GM19025 (cell line): ENCODE measurements at regions not wholly inside any gene's neighbourhood (a gene's known extent, or its start where the extent isn't known, plus 50 kb on each side); places are given as distances from the start of the nearest gene placed in this dataset.
"Not testable (repeated sequence)": the region's sequence is repeated elsewhere in the genome, so short reads cannot be mapped to it uniquely, and the experiment has no call there.

ENCODE experiments used
- ATAC-seq: cut with Tn5 transposase; IDR thresholded peaks from one replicate; pipeline ENCODE4 v1.9.1; 2021; ENCODE audit warnings: mild to moderate bottlenecking, low read depth, moderate library complexity; ENCODE audit not compliant: unreplicated experiment

GRCh38 chr2:37722971-37723370 is 51.5 kb upstream of the CDC42EP3 start:
- not testable (repeated sequence) for ATAC-seq

- ATAC-seq: no peak
Measured at GRCh38 chr2:37730037-37730818, 58.8 kb upstream of the CDC42EP3 start.

DNA sequence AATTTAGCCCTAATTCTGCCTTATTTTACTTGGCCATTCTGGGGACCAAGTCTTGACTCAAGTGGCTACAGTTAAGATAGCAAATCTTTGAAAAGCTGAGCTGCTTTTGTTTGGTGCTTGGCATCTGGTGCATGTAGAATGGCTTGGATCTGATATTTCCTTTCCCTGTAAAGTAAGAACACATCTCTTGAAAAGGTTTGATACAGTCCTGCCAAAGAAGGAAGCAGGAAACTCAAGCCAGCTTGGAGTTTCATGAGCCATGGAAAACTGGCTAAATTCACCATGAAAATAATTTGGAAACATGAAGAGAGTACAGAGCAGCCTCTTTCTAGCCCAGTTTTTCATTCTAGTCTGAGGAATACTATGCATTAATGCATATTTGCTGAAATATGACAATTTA is 61.0 kb upstream of the CDC42EP3 start:
- not testable (repeated sequence) for ATAC-seq

- no peak for ATAC-seq
Measured at GRCh38 chr2:37733251-37733650, 61.8 kb upstream of the CDC42EP3 start.

- ATAC-seq: not testable (repeated sequence)
Measured at GRCh38 chr2:37733955-37734354, 62.5 kb upstream of the CDC42EP3 start.

DNA sequence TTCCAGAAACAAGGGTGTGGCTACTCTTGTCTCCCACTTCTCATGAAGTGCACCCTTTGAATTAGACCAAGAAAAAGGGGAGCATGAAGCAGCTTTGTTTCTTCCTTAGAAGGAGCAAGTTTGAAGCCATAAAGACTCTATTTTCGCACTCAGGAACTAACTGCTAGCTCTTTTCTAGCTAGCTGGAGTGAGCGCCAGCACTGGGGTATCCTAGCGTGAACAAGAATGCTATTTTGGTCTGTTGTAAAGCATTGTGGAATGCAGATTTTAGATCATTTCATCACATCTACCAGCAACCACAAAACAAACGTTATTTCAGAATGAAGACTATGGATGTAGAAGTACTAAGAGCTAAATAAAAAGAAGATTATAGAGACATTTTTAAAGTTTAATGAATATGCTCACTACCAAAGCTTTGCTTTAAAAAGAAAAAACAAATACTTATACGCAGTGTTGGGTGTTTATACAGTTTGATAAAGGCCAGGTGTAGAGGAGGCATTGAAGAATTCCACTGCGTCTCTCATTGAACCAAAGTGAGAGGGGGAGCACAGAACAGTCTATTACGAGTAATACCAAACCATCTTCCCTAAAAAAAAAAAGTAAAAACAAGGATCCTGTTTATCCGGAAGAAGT is 63.6 kb upstream of the CDC42EP3 start:
- not testable (repeated sequence) for ATAC-seq

DNA sequence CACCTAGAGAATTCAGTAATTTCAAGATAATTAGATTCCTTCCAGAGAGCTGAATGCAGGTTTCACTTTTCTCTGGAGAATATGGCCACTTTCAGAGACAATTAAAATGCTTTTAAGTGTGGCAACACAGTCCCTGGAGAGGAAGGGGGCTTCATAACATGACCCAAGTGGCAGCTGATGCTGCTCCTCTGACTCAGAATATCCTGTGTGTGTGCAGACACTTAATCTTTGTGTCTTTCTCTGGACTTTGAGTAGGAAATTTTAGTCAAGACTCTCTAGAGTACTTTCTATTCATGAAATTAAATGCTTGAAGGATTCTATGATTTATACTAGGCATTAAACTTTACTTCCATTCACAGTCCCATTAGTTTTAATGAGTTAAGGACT is 64.1 kb upstream of the CDC42EP3 start:
- not testable (repeated sequence) for ATAC-seq

GRCh38 chr2:37737507-37737906 is 66.1 kb upstream of the CDC42EP3 start:
- no peak for ATAC-seq

DNA sequence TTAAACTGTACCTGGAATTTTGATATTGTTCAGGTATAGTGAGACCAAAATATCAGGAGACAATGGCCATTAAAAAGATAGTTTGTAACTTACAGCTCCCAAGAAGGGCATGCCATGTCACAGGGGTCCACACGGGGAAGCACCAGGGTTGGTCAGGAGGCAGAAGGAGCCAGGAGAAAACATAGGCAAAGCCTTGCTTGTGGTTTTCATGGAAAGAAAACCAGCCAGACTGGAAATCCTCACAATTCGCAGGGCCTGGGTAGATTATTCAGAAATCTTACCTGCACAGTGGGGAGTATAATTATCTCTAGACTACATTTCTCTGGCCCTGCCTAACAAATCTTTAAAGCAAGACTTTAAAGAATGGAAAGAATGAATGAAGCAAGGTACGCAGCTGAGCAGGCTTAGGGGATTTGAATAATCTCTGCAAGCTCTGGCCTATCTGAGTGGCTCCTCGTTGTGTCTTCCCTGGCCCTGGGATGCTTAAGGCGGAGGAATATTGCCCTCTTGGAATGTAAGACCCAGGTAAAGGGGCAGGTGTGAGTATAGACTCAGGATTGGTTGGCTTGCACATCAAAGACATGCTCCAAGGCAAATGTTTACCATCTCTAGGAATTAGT is 66.9 kb upstream of the CDC42EP3 start:
- ATAC-seq: no peak

DNA sequence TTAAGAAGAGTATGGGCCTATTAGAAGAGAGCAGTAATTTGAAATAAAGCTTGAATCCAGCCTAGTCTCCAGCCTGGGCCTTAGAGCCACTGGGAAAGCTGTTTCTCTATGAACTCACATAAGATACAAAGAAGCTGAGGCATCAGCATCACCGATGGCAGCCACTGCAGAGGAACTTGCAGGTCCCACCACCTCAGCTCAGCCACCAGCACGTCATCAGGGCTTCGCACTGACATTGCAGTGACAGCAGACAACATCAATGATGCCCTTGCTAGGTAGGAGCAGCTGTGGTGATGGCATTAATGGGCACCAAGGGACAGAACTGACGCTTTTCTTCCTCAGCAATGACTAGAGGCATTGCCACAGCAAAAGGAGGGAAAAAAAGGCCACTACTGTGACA is 67.7 kb upstream of the CDC42EP3 start:
- ATAC-seq: no peak

GRCh38 chr2:37740164-37740739 is 68.8 kb upstream of the CDC42EP3 start:
- no peak for ATAC-seq

GRCh38 chr2:37742286-37742685 is 70.8 kb upstream of the CDC42EP3 start:
- ATAC-seq: no peak

GRCh38 chr2:37744010-37744409 is 72.6 kb upstream of the CDC42EP3 start:
- ATAC-seq: no peak

GRCh38 chr2:37744961-37745360 is 73.5 kb upstream of the CDC42EP3 start:
- not testable (repeated sequence) for ATAC-seq

DNA sequence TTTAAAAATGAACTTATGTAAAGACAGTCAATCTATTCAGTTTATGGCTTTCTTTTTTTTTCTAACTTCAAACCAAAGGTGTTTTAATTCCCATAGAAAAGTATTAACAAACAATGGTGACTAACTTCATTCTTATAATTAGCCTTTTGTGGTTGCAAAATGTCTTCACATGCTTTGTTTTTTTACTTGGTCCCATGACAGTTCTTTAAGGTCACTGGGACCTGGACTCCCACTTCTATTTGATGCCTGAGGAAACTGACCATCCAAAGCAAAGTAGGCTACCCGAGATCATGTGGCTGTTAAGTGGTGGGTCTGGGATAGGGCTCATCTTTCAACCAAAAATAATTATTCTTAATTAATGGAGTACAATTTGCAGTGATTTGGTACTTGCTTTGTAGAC is 74.6 kb upstream of the CDC42EP3 start:
- ATAC-seq: not testable (repeated sequence)

GRCh38 chr2:37746883-37747282 is 75.4 kb upstream of the CDC42EP3 start:
- ATAC-seq: no peak

- no peak for ATAC-seq
Measured at GRCh38 chr2:37748541-37748940, 77.1 kb upstream of the CDC42EP3 start.

GRCh38 chr2:37750286-37750685 is 78.8 kb upstream of the CDC42EP3 start:
- not testable (repeated sequence) for ATAC-seq

GRCh38 chr2:37752766-37753165 is 81.3 kb upstream of the CDC42EP3 start:
- no peak for ATAC-seq

DNA sequence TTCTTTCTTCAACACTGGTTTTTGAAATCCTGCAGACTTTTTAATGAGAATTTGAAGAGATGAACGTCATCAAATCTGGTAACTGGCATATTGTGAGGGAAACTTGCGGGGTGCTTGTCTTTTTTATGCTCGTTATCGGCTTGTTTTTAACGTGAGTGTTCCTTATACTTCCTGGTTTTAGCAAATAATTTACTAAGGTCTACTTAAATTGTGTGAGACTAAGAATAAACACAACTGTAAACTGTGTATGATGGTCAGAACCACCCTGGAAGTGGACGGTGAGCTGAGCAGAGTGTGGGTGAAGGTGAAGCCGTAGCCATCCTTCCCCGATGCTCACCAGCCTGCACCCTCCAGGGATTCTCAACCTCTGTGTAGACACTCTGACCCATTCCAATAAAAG is 82.3 kb upstream of the CDC42EP3 start:
- no peak for ATAC-seq

GRCh38 chr2:37755961-37756559 is 84.6 kb upstream of the CDC42EP3 start:
- not testable (repeated sequence) for ATAC-seq
